ENCODE measurements at regions not wholly inside any gene's neighbourhood (a gene's known extent, or its start where the extent isn't known, plus 50 kb on each side); places are given as distances from the start of the nearest gene placed in this dataset.

DNA sequence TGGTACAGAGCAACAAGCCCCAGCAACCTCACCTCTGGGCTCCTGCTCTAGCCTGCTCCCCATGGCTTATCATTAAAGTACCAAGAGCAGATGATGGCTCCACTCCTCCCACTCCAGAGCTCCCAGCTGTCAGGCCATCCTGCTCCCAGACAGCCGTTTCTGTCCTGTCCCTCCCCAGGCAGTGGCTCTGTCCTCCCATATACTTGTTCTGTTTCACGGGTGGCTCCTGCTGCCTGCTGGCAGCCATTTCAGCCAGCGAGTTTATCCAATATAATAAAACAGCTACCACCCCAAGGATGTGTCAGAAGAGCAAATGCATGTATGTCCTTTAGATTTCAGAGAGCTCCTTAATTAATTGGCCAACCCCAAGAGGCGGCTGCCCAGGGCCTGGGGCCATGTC lies 79.4 kb upstream of the VSTM2B start:
- CTCF ChIA-PET: interaction anchor here (1.4 kb wide), 1 partner anchor 21 kb away, joined by 4 read pairs; no protein-coding TSS in a partner anchor
- no peak for DNase-seq (ENCODE audit: low spot score)
- H3K27ac ChIP-seq: no peak overlapping the region
- POLR2A ChIA-PET (ENCODE audit: low non-redundant PET): no interaction called here
- TF ChIP-seq, protein P1, sequence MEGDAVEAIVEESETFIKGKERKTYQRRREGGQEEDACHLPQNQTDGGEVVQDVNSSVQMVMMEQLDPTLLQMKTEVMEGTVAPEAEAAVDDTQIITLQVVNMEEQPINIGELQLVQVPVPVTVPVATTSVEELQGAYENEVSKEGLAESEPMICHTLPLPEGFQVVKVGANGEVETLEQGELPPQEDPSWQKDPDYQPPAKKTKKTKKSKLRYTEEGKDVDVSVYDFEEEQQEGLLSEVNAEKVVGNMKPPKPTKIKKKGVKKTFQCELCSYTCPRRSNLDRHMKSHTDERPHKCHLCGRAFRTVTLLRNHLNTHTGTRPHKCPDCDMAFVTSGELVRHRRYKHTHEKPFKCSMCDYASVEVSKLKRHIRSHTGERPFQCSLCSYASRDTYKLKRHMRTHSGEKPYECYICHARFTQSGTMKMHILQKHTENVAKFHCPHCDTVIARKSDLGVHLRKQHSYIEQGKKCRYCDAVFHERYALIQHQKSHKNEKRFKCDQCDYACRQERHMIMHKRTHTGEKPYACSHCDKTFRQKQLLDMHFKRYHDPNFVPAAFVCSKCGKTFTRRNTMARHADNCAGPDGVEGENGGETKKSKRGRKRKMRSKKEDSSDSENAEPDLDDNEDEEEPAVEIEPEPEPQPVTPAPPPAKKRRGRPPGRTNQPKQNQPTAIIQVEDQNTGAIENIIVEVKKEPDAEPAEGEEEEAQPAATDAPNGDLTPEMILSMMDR (conservative IDR thresholded peaks at IDR 0.05; ENCODE audit: low read depth): no peak

DNA sequence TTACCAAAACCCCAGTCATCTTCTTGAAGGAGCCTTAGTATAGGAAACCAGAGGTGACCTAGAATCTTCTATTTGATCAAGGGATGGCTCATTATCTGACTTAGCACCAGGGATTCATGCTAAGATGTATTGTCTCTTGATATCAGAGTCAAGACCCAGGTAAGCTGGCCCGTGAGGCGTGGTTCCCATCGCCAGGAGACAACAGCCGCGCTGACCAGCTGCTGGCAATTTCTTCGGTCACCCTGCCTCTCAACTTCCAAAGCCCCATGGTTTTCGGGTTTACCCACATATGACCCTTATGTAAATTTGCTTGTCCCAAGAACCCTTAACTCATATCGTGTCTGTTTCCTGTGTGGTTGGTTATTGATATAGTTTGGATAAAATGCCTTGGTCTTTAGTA lies 77.7 kb upstream of the VSTM2B start:
- no peak for DNase-seq (ENCODE audit: low spot score)
- ChIA-PET POLR2A (ENCODE audit: low non-redundant PET) (no interaction called here), CTCF (no interaction called here)
- no peak overlapping the region for H3K27ac ChIP-seq
- TF ChIP-seq, protein P1 (conservative IDR thresholded peaks at IDR 0.05; ENCODE audit: low read depth): no peak

DNA sequence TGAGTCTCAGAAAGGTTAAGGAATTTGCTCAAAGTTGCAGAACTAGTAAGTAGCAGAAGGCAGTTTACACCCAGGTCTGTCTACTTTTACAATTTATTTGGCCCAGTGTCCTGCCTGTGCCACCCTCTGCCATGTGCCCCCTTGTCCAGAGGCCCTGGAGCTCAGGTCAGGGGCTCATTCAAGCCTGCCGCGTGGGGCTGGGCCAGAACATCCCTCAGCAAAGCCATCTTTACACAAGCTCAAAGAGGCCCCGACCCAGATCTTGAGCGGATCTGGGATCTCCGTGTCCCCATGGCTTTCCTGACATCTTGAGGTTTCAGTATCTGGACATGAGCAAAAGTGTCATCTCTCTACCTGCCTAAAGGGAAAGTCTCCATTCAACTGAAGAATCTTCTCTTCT lies 76.4 kb upstream of the VSTM2B start:
- ChIA-PET CTCF (no interaction called here), POLR2A (ENCODE audit: low non-redundant PET) (no interaction called here)

DNA sequence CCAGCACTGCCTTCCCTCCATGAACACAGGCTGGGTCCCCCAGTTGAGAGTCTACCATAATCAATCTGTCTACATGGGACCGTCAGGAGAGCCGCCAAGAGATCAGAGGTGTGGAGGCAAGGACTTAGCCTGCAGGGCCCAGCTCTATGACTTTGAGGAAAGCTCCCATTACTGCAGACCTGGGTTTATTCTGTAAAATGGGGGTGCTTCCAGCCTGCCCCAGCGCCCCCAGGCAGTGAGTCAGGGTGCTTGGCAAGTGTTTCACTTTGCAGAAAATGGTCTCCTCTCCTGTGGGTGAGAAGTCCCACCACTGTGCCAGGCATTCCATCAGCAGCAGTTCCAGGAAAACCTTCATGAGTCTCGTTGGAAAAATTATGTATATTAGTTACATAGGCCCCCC lies 75.5 kb upstream of the VSTM2B start:
- ChIA-PET CTCF (interaction anchor here (0.7 kb wide), 1 partner anchor 442 kb away, joined by 3 read pairs; no protein-coding TSS in a partner anchor), POLR2A (ENCODE audit: low non-redundant PET) (no interaction called here)
- TF ChIP-seq, protein P1 (conservative IDR thresholded peaks at IDR 0.05; ENCODE audit: low read depth): no peak
- DNase-seq (ENCODE audit: low spot score): no peak
- H3K27ac ChIP-seq: no peak overlapping the region

More for the DNA sequence above, 76.4 kb upstream of the VSTM2B start:
- no peak overlapping the region for H3K27ac ChIP-seq
- TF ChIP-seq, protein P1 (conservative IDR thresholded peaks at IDR 0.05; ENCODE audit: low read depth): no peak
- no peak for DNase-seq (ENCODE audit: low spot score)

DNA sequence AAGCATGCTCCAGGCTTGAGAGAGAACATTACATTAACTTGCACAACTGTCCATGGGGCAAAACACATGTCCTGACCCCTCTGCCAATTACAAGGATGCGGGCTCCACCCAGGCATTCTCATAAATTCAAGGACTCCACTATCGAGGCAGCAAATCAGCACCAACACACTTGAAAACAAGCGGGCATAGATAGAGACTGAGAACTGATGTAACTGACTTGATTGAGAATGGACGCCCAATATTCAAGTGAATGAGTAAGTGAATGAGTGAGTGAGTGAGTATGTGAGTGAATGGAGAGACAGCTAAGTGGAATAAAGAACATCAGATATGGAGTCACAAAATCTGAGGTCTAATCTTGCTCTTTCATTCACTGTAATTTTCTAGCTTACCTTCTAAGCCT lies 75.0 kb upstream of the VSTM2B start:
- ChIA-PET CTCF (no interaction called here), POLR2A (ENCODE audit: low non-redundant PET) (no interaction called here)
- no peak overlapping the region for H3K27ac ChIP-seq
- DNase-seq (ENCODE audit: low spot score): no peak
- TF ChIP-seq, protein P1 (conservative IDR thresholded peaks at IDR 0.05; ENCODE audit: low read depth): no peak

DNA sequence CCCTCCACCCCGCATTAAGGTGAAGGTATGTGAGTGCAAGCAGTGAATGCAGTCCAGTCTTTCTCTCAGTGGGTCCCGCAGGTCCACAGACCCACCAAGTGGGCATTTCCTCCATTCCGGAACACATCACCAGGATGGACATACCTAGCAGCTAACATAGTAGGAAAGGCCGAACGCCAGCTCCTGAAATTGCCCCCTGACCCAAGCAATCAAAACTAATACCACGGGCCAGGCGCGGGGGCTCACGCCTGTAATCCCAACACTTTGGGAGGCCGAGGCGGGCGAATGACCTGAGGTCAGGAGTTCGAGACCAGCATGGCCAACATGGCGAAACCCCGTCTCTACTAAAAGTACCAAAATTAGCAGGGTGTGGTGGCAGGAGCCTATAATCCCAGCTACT lies 71.7 kb upstream of the VSTM2B start:
- ChIA-PET POLR2A (ENCODE audit: low non-redundant PET) (no interaction called here), CTCF (interaction anchor here (0.7 kb wide), 1 partner anchor 548 kb away, joined by 3 read pairs; no protein-coding TSS in a partner anchor)
- TF ChIP-seq, protein P1 (conservative IDR thresholded peaks at IDR 0.05; ENCODE audit: low read depth): no peak
- DNase-seq (ENCODE audit: low spot score): no peak
- H3K27ac ChIP-seq: no peak overlapping the region

DNA sequence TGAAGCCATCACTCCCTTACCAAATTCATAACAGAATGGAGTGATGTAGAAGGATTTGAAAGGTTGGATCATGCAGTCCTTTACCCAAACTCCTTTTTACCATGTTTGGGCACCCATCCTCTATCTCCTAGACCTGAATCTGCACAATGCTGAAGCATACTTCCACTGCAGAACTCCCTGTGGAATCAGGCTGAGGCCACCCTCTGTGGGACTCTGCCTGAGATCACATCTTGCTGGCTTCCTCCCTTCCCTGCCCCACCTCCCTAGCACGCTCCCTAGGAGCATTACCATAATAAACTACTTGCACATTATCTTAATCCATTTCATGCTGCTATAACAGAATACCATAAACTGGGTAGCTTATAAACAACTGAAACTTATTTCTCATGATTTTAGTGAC lies 68.4 kb upstream of the VSTM2B start:
- TF ChIP-seq, protein P1 (conservative IDR thresholded peaks at IDR 0.05; ENCODE audit: low read depth): no peak
- ChIA-PET CTCF (no interaction called here), POLR2A (ENCODE audit: low non-redundant PET) (no interaction called here)
- DNase-seq (ENCODE audit: low spot score): no peak
- no peak overlapping the region for H3K27ac ChIP-seq
